GM19395 (cell line): ENCODE measurements at regions not wholly inside any gene's neighbourhood (a gene's known extent, or its start where the extent isn't known, plus 50 kb on each side); places are given as distances from the start of the nearest gene placed in this dataset.

Source experiments
- ATAC-seq: cut with Tn5 transposase; IDR thresholded peaks from one replicate; pipeline ENCODE4 v1.9.1; 2021; ENCODE audit warnings: mild to moderate bottlenecking, moderate library complexity; ENCODE audit not compliant: unreplicated experiment

GRCh38 chr9:17846948-17847655 lies 268.2 kb downstream of the SH3GL2 start:
- no peak for ATAC-seq

- ATAC-seq = no peak
Measured at GRCh38 chr9:17847908-17848307, 269.0 kb downstream of the SH3GL2 start.

- ATAC-seq = no peak
Measured at GRCh38 chr9:17852108-17852507, 273.2 kb downstream of the SH3GL2 start.

- no peak for ATAC-seq
Measured at GRCh38 chr9:17854487-17854886, 275.6 kb downstream of the SH3GL2 start.

GRCh38 chr9:17856995-17857394 lies 278.1 kb downstream of the SH3GL2 start:
- ATAC-seq = no peak

- ATAC-seq = no peak
Measured at GRCh38 chr9:17859228-17859627, 280.4 kb downstream of the SH3GL2 start.

GRCh38 chr9:17859987-17860386 lies 281.1 kb downstream of the SH3GL2 start:
- ATAC-seq = no peak

GRCh38 chr9:17862101-17862500 lies 283.2 kb downstream of the SH3GL2 start:
- ATAC-seq = no peak

GRCh38 chr9:17862629-17863028 lies 283.8 kb downstream of the SH3GL2 start:
- no peak for ATAC-seq

GRCh38 chr9:17863213-17863883 lies 284.5 kb downstream of the SH3GL2 start:
- peak; percentile 89 for ATAC-seq

- no peak for ATAC-seq
Measured at GRCh38 chr9:17863924-17864323, 285.1 kb downstream of the SH3GL2 start.

- ATAC-seq = no peak
Measured at GRCh38 chr9:17864951-17865350, 286.1 kb downstream of the SH3GL2 start.

GRCh38 chr9:17865881-17866280 lies 287.0 kb downstream of the SH3GL2 start:
- ATAC-seq = no peak

- no peak for ATAC-seq
Measured at GRCh38 chr9:17870722-17871121, 291.9 kb downstream of the SH3GL2 start.

GRCh38 chr9:17871213-17871890 lies 292.5 kb downstream of the SH3GL2 start:
- ATAC-seq = no peak

- ATAC-seq = no peak
Measured at GRCh38 chr9:17875886-17876285, 297.0 kb downstream of the SH3GL2 start.

GRCh38 chr9:17876687-17877086 lies 297.8 kb downstream of the SH3GL2 start:
- no peak for ATAC-seq

GRCh38 chr9:17878810-17879370 lies 300.0 kb downstream of the SH3GL2 start:
- peak; percentile 63 for ATAC-seq

GRCh38 chr9:17881371-17881770 lies 302.5 kb downstream of the SH3GL2 start:
- no peak for ATAC-seq

- no peak for ATAC-seq
Measured at GRCh38 chr9:17882688-17883594, 304.1 kb downstream of the SH3GL2 start.

GRCh38 chr9:17888066-17888465 lies 309.2 kb downstream of the SH3GL2 start:
- no peak for ATAC-seq
